ENCODE measurements at regions not wholly inside any gene's neighbourhood (a gene's known extent, or its start where the extent isn't known, plus 50 kb on each side); places are given as distances from the start of the nearest gene placed in this dataset.

DNA sequence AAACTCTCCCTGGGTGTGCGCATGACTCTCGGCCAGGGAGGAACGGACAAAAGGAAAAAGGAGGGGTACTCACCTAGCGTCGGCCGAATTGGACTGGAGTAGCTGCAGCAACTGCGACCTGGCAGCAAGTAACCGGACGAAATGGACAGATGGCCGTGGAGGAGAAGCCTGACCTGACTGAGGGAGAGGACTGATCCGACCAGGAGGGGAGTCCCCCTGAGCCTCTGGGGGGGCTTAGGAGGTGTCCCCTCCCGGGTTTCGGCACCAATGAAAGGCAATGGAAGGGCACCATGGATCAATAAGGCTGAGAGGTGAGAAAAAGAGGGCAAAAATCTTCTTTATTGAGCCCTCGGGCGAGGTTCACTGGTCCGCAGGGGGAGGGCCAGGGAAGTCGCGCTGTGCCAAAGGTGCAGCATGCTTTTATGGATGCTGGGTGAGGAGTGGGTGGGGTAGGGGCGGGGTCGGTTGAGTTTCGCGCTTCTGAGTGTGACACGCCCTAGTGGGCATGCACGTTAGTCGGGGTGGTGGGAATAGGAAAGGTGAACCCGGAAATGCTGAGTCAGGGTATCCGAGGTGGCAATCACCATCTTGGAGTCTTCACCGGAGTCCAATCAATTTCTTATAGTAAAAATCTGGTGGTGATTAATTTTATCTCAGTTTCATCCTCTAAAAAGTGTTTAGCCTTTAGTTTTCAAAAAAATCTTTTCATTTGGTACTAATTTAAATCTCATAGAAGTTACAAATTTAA is 638.5 kb upstream of the DPP6 start:
- no peaks in the 10 kb centered on the region for H4K20me1 ChIP-seq (ENCODE audit: insufficient read depth)
- H3K9me3 ChIP-seq (ENCODE audit: low read length) = no peaks in the 10 kb centered on the region
- no peak overlapping the region for H2AFZ ChIP-seq (ENCODE audit: low read depth, low read length)
- H3K4me2 ChIP-seq (ENCODE audit: low read length) = no peak overlapping the region
- TF ChIP-seq, protein P1, sequence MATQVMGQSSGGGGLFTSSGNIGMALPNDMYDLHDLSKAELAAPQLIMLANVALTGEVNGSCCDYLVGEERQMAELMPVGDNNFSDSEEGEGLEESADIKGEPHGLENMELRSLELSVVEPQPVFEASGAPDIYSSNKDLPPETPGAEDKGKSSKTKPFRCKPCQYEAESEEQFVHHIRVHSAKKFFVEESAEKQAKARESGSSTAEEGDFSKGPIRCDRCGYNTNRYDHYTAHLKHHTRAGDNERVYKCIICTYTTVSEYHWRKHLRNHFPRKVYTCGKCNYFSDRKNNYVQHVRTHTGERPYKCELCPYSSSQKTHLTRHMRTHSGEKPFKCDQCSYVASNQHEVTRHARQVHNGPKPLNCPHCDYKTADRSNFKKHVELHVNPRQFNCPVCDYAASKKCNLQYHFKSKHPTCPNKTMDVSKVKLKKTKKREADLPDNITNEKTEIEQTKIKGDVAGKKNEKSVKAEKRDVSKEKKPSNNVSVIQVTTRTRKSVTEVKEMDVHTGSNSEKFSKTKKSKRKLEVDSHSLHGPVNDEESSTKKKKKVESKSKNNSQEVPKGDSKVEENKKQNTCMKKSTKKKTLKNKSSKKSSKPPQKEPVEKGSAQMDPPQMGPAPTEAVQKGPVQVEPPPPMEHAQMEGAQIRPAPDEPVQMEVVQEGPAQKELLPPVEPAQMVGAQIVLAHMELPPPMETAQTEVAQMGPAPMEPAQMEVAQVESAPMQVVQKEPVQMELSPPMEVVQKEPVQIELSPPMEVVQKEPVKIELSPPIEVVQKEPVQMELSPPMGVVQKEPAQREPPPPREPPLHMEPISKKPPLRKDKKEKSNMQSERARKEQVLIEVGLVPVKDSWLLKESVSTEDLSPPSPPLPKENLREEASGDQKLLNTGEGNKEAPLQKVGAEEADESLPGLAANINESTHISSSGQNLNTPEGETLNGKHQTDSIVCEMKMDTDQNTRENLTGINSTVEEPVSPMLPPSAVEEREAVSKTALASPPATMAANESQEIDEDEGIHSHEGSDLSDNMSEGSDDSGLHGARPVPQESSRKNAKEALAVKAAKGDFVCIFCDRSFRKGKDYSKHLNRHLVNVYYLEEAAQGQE (IDR thresholded peaks at IDR 0.05; ENCODE audit: borderline replicate concordance) = no peak
- no peak for TF ChIP-seq EZH2 (IDR thresholded peaks at IDR 0.05; ENCODE audit: borderline replicate concordance, insufficient read depth, low read length, poor library complexity, severe bottlenecking)
- TF ChIP-seq, protein P2, sequence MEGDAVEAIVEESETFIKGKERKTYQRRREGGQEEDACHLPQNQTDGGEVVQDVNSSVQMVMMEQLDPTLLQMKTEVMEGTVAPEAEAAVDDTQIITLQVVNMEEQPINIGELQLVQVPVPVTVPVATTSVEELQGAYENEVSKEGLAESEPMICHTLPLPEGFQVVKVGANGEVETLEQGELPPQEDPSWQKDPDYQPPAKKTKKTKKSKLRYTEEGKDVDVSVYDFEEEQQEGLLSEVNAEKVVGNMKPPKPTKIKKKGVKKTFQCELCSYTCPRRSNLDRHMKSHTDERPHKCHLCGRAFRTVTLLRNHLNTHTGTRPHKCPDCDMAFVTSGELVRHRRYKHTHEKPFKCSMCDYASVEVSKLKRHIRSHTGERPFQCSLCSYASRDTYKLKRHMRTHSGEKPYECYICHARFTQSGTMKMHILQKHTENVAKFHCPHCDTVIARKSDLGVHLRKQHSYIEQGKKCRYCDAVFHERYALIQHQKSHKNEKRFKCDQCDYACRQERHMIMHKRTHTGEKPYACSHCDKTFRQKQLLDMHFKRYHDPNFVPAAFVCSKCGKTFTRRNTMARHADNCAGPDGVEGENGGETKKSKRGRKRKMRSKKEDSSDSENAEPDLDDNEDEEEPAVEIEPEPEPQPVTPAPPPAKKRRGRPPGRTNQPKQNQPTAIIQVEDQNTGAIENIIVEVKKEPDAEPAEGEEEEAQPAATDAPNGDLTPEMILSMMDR (IDR thresholded peaks at IDR 0.05; ENCODE audit: poor library complexity, severe bottlenecking) = no peak
- H3K4me3 ChIP-seq (ENCODE audit: low read length) = no peak overlapping the region
- no peaks in the 10 kb centered on the region for H3K27me3 ChIP-seq (ENCODE audit: insufficient read depth, low read depth, low read length)
- no peak overlapping the region for H3K9ac ChIP-seq (ENCODE audit: low read length)
- no peaks in the 10 kb centered on the region for H3K36me3 ChIP-seq (ENCODE audit: insufficient read depth, low read length)
- no peaks in the 10 kb centered on the region for H3F3A ChIP-seq (ENCODE audit: insufficient read depth, low read length, poor library complexity, severe bottlenecking)
- H3K27ac ChIP-seq (ENCODE audit: low read length) = no peak overlapping the region
- no peaks in the 10 kb centered on the region for H3K79me2 ChIP-seq (replicated peaks; ENCODE audit: insufficient read depth, low read length)
- no peaks in the 10 kb centered on the region for H3K9me2 ChIP-seq (ENCODE audit: insufficient read depth, low read length)

DNA sequence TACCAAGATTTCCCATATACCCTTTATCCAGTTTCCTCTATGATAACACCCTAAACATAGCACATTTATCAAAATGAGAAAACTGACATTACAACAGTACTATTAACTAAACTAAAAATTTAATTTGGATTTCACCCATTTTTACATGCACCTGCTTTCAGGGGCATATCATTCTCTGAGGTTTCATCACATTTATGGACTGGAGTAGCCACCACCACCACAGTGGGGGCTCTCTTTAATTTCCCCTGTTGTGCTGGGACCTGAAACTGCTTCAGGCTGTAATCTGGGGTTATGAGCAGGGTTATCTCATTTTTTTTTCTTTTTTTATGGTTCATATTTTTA is 637.9 kb upstream of the DPP6 start:
- TF ChIP-seq SMC3 (conservative IDR thresholded peaks at IDR 0.05; ENCODE audit: poor library complexity) = no peak
- no peak for TF ChIP-seq EP300 (conservative IDR thresholded peaks at IDR 0.05; ENCODE audit: poor library complexity, severe bottlenecking)
- no peak for TF ChIP-seq RAD21 (conservative IDR thresholded peaks at IDR 0.05)
- TF ChIP-seq POLR2AphosphoS5 (IDR thresholded peaks at IDR 0.05) = no peak
- TF ChIP-seq, protein P2 (IDR thresholded peaks at IDR 0.05; ENCODE audit: poor library complexity, severe bottlenecking) = no peak
- TF ChIP-seq, protein P1 (IDR thresholded peaks at IDR 0.05; ENCODE audit: borderline replicate concordance) = no peak
- no peak overlapping the region for H3K27ac ChIP-seq (ENCODE audit: low read length)
- no peak overlapping the region for H3K9ac ChIP-seq (ENCODE audit: low read length)
- no peak overlapping the region for H2AFZ ChIP-seq (ENCODE audit: low read depth, low read length)
- H3K4me2 ChIP-seq (ENCODE audit: low read length) = no peak overlapping the region
- no peaks in the 10 kb centered on the region for H4K20me1 ChIP-seq (ENCODE audit: insufficient read depth)
- no peaks in the 10 kb centered on the region for H3K79me2 ChIP-seq (replicated peaks; ENCODE audit: insufficient read depth, low read length)
- no peaks in the 10 kb centered on the region for H3K27me3 ChIP-seq (ENCODE audit: insufficient read depth, low read depth, low read length)
- no peaks in the 10 kb centered on the region for H3F3A ChIP-seq (ENCODE audit: insufficient read depth, low read length, poor library complexity, severe bottlenecking)
- no peaks in the 10 kb centered on the region for H3K9me3 ChIP-seq (ENCODE audit: low read length)
- H3K4me3 ChIP-seq (ENCODE audit: low read length) = no peak overlapping the region
- H3K36me3 ChIP-seq (ENCODE audit: insufficient read depth, low read length) = no peaks in the 10 kb centered on the region
- no peaks in the 10 kb centered on the region for H3K9me2 ChIP-seq (ENCODE audit: insufficient read depth, low read length)
